Stimulated activated memory B cell treated with anti-CD40 and anti-IgM and Interleukin-4, amounts not matched to agents 10 μg/mL and 1 μg/mL and 100 μg/mL, for 72 hours (primary cell): ENCODE measurements at regions not wholly inside any gene's neighbourhood (a gene's known extent, or its start where the extent isn't known, plus 50 kb on each side); places are given as distances from the start of the nearest gene placed in this dataset.
"Not testable (repeated sequence)": the region's sequence is repeated elsewhere in the genome, so short reads cannot be mapped to it uniquely, and the experiment has no call there.

Experiments used
- ATAC-seq: fragments of 150-1000 bp; cut with Tn5 transposase; 2 replicates; pipeline ENCODE4 v1.10.0; 2021
- H3K27ac Mint-ChIP-seq: one replicate; pipeline ENCODE4 v1.8.0; 2022; ENCODE audit warnings: mild to moderate bottlenecking, mixed read lengths
- H3K27me3 Mint-ChIP-seq: one replicate; pipeline ENCODE4 v1.8.0; 2022; ENCODE audit warnings: mixed read lengths
- H3K36me3 Mint-ChIP-seq: one replicate; pipeline ENCODE4 v1.8.0; 2022; ENCODE audit warnings: mixed read lengths
- H3K4me1 Mint-ChIP-seq: one replicate; pipeline ENCODE4 v1.8.0; 2022; ENCODE audit warnings: mixed read lengths
- H3K4me3 Mint-ChIP-seq: one replicate; pipeline ENCODE4 v1.8.0; 2022; ENCODE audit warnings: mild to moderate bottlenecking, moderate library complexity, mixed read lengths
- H3K9me3 Mint-ChIP-seq: one replicate; pipeline ENCODE4 v1.8.0; 2022; ENCODE audit warnings: mixed read lengths

DNA sequence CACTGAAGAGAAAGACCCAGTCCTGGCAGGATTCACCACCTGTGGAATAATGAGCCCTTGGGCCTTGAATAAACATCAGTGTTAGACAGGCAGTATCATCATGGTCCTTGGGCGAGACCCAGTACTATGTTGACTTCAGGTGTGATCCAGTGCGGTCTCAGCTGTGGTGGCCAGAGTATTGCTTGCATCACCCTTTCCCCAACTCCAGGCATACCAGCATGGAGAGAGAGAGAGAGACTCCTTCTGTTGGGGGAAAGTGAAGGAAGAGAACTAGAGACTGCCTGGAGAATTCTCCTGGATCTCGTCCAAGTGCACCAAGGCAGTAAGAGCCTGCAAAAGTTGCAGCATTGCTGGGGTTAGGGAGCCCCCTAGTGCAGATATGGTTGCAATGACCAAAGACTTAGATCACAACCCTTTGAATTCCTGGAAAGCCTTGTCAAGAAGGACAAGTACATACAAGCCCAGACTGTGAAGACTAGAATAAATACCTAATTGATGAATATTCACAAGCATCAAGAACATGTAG is 61.1 kb upstream of the VAMP7 start:
- Mint-ChIP-seq H3K27me3 (peaks cover 35% of the 10 kb centered on the region), H3K4me3 (no peak overlapping the region), H3K36me3 (no peaks in the 10 kb centered on the region), H3K4me1 (no peaks in the 10 kb centered on the region), H3K27ac (no peak overlapping the region), H3K9me3 (no peaks in the 10 kb centered on the region)
- peak; percentile 57 for ATAC-seq

DNA sequence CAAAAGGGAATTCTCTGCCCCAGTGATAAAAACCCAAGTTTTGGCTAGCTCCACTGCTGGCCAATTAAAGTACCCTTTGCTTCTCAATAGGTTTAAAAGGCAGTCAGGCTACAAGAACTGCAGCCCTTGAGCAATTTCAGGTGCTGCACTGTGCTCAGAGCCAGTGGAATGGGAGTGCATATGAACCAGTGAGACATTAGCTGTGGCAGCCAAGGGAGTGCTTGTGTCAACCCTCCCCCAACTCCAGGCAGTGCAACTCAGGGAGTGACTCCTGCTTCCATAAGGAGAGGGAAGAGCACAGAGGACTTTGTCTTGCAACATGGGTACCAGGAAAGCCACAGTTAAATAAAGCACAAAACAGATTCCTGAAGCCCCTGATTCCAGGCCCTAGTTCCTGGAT is 61.6 kb upstream of the VAMP7 start:
- Mint-ChIP-seq H3K4me3 (no peak overlapping the region), H3K9me3 (no peaks in the 10 kb centered on the region), H3K27me3 (peaks cover 30% of the 10 kb centered on the region), H3K36me3 (no peaks in the 10 kb centered on the region), H3K4me1 (no peaks in the 10 kb centered on the region), H3K27ac (no peak overlapping the region)
- ATAC-seq, result no peak

DNA sequence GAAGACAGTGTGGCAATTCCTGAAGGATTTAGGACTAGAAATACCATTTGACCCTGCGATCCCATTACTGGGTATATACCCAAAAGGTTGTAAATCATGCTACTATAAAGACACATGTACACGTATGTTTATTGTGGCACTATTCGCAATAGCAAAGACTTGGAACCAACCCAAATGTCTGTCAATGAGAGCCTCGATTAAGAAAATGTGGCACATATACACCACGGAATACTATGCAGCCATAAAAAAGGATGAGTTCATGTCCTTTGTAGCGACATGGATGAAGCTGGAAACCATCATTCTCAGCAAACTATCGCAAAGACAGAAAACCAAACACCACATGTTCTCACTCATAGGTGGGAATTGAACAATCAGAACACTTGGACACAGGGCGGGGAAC is 66.8 kb upstream of the VAMP7 start:
- not testable (repeated sequence) for H3K27ac Mint-ChIP-seq, H3K4me1 Mint-ChIP-seq

DNA sequence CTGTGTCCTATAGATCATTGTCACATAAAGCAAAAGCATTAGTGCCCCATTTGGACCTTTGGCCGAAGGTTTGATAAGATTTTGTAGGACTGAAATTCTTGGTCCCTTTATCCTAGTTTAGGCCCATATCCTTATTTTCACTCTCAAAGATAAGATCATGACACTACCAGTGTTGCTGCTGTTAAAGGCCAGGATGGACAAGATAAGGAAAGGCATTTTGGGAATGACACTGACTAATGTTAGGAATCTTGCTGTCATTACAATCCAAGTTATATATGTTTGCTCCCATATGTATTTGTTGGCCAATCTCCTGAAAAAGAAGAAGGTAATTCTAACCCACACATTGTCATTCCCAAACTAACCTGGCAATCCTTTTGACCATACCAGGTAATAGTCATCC is 101.3 kb upstream of the VAMP7 start:
- no peaks in the 10 kb centered on the region for H3K36me3 Mint-ChIP-seq
- H3K27ac Mint-ChIP-seq, result no peak overlapping the region
- H3K4me1 Mint-ChIP-seq, result no peaks in the 10 kb centered on the region
- no peaks in the 10 kb centered on the region for H3K9me3 Mint-ChIP-seq
- H3K4me3 Mint-ChIP-seq, result no peak overlapping the region
- no peaks in the 10 kb centered on the region for H3K27me3 Mint-ChIP-seq
- ATAC-seq, result no peak

More for the DNA sequence above, 66.8 kb upstream of the VAMP7 start:
- not testable (repeated sequence) for H3K4me3 Mint-ChIP-seq, H3K27me3 Mint-ChIP-seq, ATAC-seq, H3K9me3 Mint-ChIP-seq, H3K36me3 Mint-ChIP-seq

DNA sequence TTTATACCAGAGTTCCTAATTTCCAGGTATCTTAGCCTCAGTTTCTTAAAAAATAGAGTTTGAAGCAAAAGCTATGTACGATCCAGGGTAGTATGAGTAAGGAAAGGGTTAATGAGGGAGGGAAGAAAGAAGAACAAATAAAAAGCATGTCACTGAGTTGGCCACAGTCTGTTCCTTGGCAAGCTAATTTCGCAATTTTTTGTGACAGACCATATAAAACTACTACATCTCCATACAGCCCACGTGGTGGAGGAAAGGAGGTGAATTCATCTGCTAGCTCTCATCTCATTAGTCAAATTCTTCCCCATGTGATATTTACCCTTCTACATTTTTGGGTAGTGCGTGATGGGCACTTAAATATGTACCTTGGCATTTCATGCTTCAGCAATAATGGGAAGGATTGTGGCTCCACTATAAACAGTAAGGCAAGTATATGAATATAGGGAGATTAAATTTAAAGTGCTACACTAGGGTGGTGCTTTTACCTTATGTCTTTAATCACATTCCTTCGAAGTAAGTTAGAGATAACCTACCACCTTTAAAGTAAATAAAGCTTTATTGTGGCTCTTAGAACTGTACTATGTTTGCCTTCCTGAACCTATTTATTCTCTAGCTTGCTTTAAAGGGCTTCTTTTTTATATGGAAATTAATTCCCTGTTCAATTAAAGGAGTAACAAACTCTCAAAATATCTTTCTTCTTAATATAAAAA is 102.1 kb upstream of the VAMP7 start:
- Mint-ChIP-seq H3K27me3 (no peaks in the 10 kb centered on the region), H3K27ac (no peak overlapping the region), H3K4me3 (no peak overlapping the region), H3K36me3 (no peaks in the 10 kb centered on the region), H3K4me1 (no peaks in the 10 kb centered on the region), H3K9me3 (no peaks in the 10 kb centered on the region)
- ATAC-seq, result no peak

DNA sequence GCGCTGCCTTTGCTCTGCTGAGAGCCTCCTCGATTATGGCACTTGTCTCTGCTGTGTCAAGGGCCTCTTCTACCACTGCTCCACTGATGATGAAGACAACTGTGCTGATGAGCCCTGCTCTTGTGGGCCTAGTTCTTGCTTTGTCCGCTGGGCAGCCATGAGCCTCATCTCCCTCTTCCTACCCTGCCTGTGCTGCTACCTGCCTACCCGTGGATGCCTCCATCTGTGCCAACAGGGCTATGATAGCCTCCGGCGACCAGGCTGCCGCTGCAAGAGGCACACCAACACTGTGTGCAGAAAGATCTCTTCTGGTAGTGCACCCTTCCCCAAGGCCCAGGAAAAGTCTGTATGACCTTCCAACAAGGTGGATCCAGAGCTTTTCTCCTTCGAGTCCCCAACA is 106.8 kb upstream of the VAMP7 start:
- Mint-ChIP-seq H3K4me1 (no peaks in the 10 kb centered on the region), H3K4me3 (no peak overlapping the region), H3K27me3 (no peaks in the 10 kb centered on the region), H3K9me3 (no peaks in the 10 kb centered on the region), H3K27ac (no peak overlapping the region), H3K36me3 (no peaks in the 10 kb centered on the region)
- ATAC-seq, result no peak

DNA sequence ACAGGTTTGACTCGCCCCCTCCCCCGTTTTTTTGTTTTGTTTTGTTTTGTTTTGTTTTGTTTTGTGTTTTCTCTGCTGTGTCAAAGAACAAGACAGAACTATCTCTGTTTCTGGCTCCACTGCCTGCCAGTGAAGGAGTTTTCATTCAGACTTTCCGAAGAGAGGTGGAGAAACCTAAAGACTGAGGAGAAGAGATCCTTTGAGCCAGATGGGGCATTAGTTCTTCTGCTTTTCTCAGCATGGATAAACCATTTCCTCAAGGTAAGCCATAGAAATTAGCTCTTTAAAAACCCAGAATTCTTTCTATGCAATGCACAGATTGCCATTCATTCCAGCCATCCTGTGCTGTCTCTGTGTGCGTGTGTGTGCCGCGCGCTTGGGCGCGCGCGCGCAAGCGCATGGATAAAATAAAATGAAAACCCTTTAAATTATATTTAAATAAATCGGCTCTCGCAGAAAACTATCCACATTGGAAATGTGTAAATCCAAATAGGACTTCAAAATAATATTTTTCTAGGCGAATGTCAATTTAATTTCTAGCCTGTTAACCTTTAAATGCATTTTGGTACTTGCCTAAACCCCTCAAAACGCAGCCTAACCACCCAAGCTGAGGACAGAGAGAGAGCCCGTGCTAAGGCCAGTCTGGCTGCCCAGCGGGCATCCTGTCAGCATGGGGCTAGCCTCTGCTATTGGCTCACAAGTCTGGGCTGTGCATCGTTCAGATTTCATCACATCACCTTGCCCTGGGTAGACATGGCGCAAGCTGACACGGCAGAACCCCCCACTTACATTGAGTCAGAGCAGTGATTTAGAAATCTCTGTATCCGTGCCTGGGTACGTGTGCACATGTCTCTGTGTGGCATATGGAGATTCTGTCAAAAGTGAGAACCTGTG is 113.0 kb upstream of the VAMP7 start:
- Mint-ChIP-seq H3K9me3 (no peaks in the 10 kb centered on the region), H3K4me3 (peak overlapping the region; percentile 75), H3K36me3 (no peaks in the 10 kb centered on the region), H3K27ac (peak overlapping the region; percentile 15), H3K4me1 (peaks cover 12% of the 10 kb centered on the region), H3K27me3 (no peaks in the 10 kb centered on the region)
- no peak for ATAC-seq

DNA sequence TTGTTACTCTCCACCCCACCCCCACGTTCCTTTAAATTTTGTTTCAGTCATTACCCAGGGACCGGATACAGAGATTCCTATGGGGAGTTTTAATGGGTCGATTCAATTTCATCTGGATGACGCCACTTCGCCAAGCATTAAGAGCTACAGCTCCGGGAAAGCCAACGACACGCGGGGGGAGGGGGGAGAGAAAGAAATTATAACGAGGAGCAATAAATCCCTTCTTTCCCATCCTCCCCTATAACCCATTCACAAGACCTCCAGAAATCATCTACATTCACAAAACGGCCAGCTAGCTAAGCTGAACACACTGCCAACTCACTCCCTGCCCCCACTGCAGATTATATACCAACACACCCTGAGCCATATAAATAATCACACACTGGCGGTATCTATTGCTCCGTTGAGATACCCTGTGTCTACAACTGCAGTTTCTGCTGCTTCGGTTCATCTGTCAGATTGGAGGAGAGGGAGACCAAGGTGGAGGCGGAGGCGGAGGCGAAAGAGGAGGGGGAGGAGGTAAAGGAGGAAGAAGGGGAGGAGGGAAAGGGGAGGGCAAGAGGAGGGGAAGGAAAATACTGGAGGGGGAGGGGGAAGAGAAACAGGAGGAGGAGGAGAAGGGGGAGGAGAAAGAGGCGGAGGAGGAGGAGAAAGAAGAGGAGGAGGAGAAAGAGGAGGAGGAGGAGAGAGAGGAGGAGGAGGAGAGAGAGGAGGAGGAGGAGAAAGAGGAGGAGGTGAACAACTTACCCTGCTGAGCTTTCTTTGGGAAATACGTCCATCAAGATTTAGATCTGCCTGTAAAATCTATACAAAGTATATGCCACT is 113.9 kb upstream of the VAMP7 start:
- peak overlapping the region; percentile 75 for H3K4me3 Mint-ChIP-seq
- no peak for ATAC-seq

DNA sequence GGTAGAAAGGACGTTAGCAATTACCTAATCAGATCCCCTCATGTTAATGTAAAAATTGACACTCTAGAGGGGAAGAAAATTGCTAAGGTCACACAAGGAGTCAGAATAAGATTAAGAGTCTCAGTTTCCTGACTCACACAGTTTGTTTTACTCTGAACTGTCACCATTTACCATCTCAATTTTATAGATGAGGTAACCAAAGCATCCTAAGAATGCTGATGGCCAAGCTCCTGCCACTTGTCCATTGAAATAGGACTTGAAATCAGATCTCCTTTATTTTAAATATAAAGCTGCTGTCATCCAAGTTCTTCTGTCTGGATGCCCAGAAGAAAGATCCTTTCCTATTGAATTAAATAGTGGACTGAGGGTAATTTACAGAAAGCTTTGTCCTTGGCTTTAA is 114.8 kb upstream of the VAMP7 start:
- no peak overlapping the region for H3K4me3 Mint-ChIP-seq
- H3K4me1 Mint-ChIP-seq, result peaks cover 12% of the 10 kb centered on the region
- no peak for ATAC-seq
- H3K27ac Mint-ChIP-seq, result no peak overlapping the region
- H3K36me3 Mint-ChIP-seq, result peaks cover 5% of the 10 kb centered on the region
- no peaks in the 10 kb centered on the region for H3K27me3 Mint-ChIP-seq
- peaks cover 4% of the 10 kb centered on the region for H3K9me3 Mint-ChIP-seq

More for the DNA sequence above, 113.9 kb upstream of the VAMP7 start:
- Mint-ChIP-seq H3K4me1 (peaks cover 12% of the 10 kb centered on the region), H3K27me3 (no peaks in the 10 kb centered on the region), H3K27ac (peak overlapping the region; percentile 15), H3K9me3 (no peaks in the 10 kb centered on the region), H3K36me3 (no peaks in the 10 kb centered on the region)

DNA sequence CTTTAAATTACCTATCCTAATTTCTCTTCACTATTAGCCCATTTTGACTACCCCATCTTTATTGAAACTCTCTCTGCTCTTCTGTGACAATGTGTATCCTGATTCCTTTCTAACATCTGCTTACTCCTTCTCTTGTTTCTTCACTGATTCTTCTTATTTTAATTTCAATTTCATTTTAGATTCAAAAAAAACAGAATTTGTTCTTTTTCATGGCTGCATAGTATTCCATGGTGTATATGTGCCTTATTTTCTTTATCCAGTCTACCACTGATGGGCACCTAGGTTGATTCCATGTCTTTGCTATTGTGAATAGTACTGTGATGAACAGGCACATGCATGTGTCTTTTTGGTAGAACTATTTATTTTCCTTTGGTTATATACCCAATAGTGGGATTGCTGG is 120.0 kb upstream of the VAMP7 start:
- no peaks in the 10 kb centered on the region for H3K4me1 Mint-ChIP-seq
- H3K36me3 Mint-ChIP-seq, result peaks cover 5% of the 10 kb centered on the region
- no peak overlapping the region for H3K27ac Mint-ChIP-seq
- ATAC-seq, result no peak
- peaks cover 8% of the 10 kb centered on the region for H3K9me3 Mint-ChIP-seq
- no peak overlapping the region for H3K4me3 Mint-ChIP-seq
- no peaks in the 10 kb centered on the region for H3K27me3 Mint-ChIP-seq

DNA sequence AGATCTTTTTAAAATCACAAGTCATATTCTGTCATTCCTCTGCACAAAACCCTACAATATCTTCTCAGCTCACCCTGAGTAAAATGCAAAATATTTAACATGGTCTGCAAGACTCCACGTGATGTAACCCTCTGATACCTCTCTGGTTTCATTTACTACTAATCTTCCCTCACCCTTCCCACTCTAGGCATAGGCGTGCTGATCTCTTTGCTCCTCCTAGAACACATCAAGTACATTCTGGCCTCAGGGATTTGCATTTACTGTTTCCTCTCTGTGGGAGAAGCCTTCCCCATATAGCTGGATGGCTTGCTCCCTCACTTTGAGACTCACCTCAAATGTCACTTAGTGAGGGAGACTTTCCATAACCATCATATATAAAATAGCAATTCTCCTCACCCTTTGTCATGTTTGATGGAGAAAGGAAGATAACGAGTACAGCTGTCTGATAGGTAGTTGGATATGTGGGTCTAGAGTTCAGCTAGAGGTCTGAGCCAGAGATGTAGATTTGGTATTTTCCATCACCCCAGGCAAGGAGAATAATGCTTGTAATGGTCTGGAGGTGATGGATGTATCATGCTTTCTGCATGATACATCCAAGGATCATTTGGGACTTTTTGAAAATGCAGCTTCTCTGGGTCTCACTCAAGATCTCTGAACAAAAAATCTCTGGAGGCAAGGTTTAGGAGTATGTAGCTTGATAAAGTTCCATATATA is 123.9 kb upstream of the VAMP7 start:
- ATAC-seq, result no peak
- Mint-ChIP-seq H3K27me3 (no peaks in the 10 kb centered on the region), H3K9me3 (peaks cover 8% of the 10 kb centered on the region), H3K36me3 (peaks cover 5% of the 10 kb centered on the region), H3K4me3 (no peak overlapping the region), H3K27ac (no peak overlapping the region), H3K4me1 (no peaks in the 10 kb centered on the region)

DNA sequence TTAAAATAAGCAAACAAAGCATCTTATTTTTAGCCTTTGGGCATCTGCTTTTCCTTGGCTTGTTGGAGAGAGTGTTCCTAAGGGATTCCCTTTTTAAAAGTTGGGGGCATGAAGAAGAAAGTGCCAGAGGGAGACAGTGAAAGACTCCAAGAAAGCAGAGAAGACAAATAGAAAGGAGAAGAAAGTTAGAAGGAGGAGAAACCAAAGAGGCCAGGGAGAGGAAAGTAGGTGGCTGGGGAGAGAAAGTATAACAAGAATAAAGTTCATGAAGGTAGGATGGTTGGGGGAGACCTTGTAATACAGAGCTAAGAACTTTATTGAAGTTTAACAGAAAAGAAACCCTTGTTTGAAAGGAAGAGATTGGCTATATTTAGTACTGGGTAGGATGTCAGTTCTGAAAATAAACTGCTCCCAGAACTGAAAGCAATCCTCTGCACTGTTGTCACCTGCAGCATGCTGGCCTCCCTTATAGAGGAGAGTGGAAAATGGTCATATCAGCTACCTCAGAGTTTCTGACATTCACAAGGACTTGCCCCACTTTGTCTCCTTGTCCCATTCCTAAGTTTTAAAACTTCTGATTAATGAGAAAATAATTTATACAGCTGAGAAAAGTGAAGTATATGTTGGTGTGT is 125.3 kb upstream of the VAMP7 start:
- Mint-ChIP-seq H3K9me3 (peaks cover under 1% of the 10 kb centered on the region), H3K4me1 (no peaks in the 10 kb centered on the region), H3K4me3 (no peak overlapping the region), H3K27ac (no peak overlapping the region), H3K36me3 (no peaks in the 10 kb centered on the region), H3K27me3 (no peaks in the 10 kb centered on the region)
- ATAC-seq, result no peak

DNA sequence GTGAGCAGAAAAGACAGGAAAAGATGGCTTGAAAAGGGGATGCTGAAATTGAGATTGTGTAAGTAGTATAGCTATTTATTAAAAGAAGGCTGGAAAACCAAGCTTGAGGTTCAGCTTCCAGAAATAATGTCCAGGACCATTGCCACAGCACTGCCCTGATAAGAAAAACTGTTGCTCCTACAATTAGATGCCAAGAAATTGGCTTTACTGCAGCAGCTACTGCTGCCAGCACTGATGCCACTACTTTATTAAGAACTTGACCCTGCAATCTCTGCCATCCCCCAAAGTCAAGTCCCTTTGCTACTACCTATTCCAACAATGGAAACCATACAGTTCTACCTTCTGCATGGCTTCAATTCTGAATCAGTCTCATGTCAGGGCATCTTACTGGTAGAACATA is 130.0 kb upstream of the VAMP7 start:
- H3K4me1 Mint-ChIP-seq, result no peaks in the 10 kb centered on the region
- H3K4me3 Mint-ChIP-seq, result no peak overlapping the region
- H3K9me3 Mint-ChIP-seq, result no peaks in the 10 kb centered on the region
- no peak for ATAC-seq
- H3K27ac Mint-ChIP-seq, result no peak overlapping the region
- no peaks in the 10 kb centered on the region for H3K36me3 Mint-ChIP-seq
- no peaks in the 10 kb centered on the region for H3K27me3 Mint-ChIP-seq

DNA sequence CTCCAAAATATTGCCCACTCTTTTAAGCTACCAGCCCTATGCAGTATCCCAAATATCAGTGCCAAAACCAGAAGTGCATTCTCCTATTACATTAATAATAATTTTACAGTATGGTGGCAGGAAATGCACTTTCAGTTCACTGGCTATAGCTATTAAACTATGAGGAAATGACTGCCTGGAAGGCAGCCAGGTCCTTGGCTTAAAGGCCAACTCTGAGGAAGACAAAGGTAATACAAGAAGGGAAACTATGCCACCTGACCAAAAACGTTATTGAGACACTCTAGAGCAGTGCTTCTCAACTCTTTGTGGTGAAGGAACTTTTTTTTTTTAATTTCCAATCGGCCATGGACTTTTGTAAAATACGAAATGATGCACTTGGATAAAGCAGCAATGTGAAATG is 133.6 kb upstream of the VAMP7 start:
- Mint-ChIP-seq H3K4me1 (no peaks in the 10 kb centered on the region), H3K27me3 (no peaks in the 10 kb centered on the region), H3K36me3 (no peaks in the 10 kb centered on the region), H3K9me3 (peaks cover 3% of the 10 kb centered on the region), H3K27ac (no peak overlapping the region), H3K4me3 (no peak overlapping the region)
- ATAC-seq, result no peak
